CD4-positive, alpha-beta memory T cell (primary cell): ENCODE measurements at regions not wholly inside any gene's neighbourhood (a gene's known extent, or its start where the extent isn't known, plus 50 kb on each side); places are given as distances from the start of the nearest gene placed in this dataset.
"Not testable (repeated sequence)": the region's sequence is repeated elsewhere in the genome, so short reads cannot be mapped to it uniquely, and the experiment has no call there.

Source experiments
- CTCF ChIA-PET: fragments of 350-600 bp; sonication (Branson Sonifier 250); formaldehyde crosslinking; loops from one replicate; lab custom pipeline; 2021; ENCODE audit warnings: inconsistent platforms; ENCODE audit not compliant: partially characterized antibody; lab: Charles Lee
- POLR2A ChIA-PET: fragments of 350-600 bp; sonication (Branson Sonifier 250); formaldehyde crosslinking; loops from one replicate; lab custom pipeline; 2021; ENCODE audit not compliant: partially characterized antibody; lab: Charles Lee
- DNase-seq, 5 donors: peaks; one replicate each; pipeline versions ENCODE4 v3.0.0 to v3.0.0-alpha.2; 2020 to 2022; ENCODE audit warnings: mixed read lengths in 1 of 5
- H3K27ac ChIP-seq: one replicate; pipeline ENCODE4 v1.7.0; 2013; ENCODE audit warnings: low read depth, low read length
- H3K27me3 ChIP-seq: 2 replicates; pipeline ENCODE4 v1.7.0; 2013; ENCODE audit warnings: mild to moderate bottlenecking, low read length, moderate library complexity; ENCODE audit not compliant: insufficient read depth
- H3K36me3 ChIP-seq: 2 replicates; pipeline ENCODE4 v1.7.0; 2013; ENCODE audit warnings: mild to moderate bottlenecking, low read length, moderate library complexity; ENCODE audit not compliant: insufficient read depth
- H3K4me1 ChIP-seq: 2 replicates; pipeline ENCODE4 v1.7.0; 2013; ENCODE audit warnings: mild to moderate bottlenecking, low read length, moderate library complexity; ENCODE audit not compliant: insufficient read depth
- H3K4me3 ChIP-seq, 2 donors: one replicate each; pipeline ENCODE4 v1.7.0; 2013; ENCODE audit warnings: low read length in 2 of 2, mild to moderate bottlenecking in 1 of 2
- H3K9me3 ChIP-seq, 2 donors: one replicate each; pipeline ENCODE4 v1.7.0; 2013; ENCODE audit warnings: low read length in 2 of 2, control low read depth in 1 of 2; ENCODE audit not compliant: control insufficient read depth in 1 of 2
- H3K27ac Mint-ChIP-seq, 7 donors: one replicate each; pipeline ENCODE4 v1.8.0; 2020 to 2021; ENCODE audit warnings: mixed read lengths in 7 of 7, mild to moderate bottlenecking in 6 of 7, inconsistent platforms in 3 of 7, moderate library complexity in 3 of 7
- H3K27me3 Mint-ChIP-seq, 2 donors: one replicate each; pipeline ENCODE4 v1.8.0; 2020 to 2021; ENCODE audit warnings: mixed read lengths in 2 of 2
- H3K36me3 Mint-ChIP-seq, 2 donors: one replicate each; pipeline ENCODE4 v1.8.0; 2020 to 2021; ENCODE audit warnings: mixed read lengths in 2 of 2, inconsistent platforms in 1 of 2, mild to moderate bottlenecking in 1 of 2
- H3K4me1 Mint-ChIP-seq, 4 donors: one replicate each; pipeline ENCODE4 v1.8.0; 2020 to 2021; ENCODE audit warnings: mixed read lengths in 4 of 4, mild to moderate bottlenecking in 1 of 4
- H3K4me3 Mint-ChIP-seq, 8 donors: one replicate each; pipeline ENCODE4 v1.8.0; 2020 to 2021; ENCODE audit warnings: mixed read lengths in 8 of 8, mild to moderate bottlenecking in 7 of 8, moderate library complexity in 6 of 8, inconsistent platforms in 3 of 8
- H3K9me3 Mint-ChIP-seq, 8 donors: one replicate each; pipeline ENCODE4 v1.8.0; 2020 to 2021; ENCODE audit warnings: mixed read lengths in 8 of 8, mild to moderate bottlenecking in 5 of 8, inconsistent platforms in 3 of 8, moderate library complexity in 1 of 8
- intact Hi-C: fragments of 100-400 bp; cut with micrococcal nuclease; formaldehyde crosslinking; loops from one replicate; pipeline ENCODE4 v1.15.1; 2023

- H3K36me3 Mint-ChIP-seq, H3K4me1 Mint-ChIP-seq, H3K4me3 ChIP-seq, H3K9me3 ChIP-seq, H3K4me1 ChIP-seq, H3K27ac ChIP-seq, DNase-seq, POLR2A ChIA-PET, H3K36me3 ChIP-seq, H3K4me3 Mint-ChIP-seq, H3K27me3 ChIP-seq, intact Hi-C loops, H3K27me3 Mint-ChIP-seq, H3K27ac Mint-ChIP-seq: not testable (repeated sequence)
- peaks cover 0 to 44% (median 34%) of the 10 kb centered on the region in 8 donors for H3K9me3 Mint-ChIP-seq
- CTCF ChIA-PET = interaction anchor here (0.7 kb wide), 1 partner anchor 1244 kb away, joined by 3 read pairs; no protein-coding TSS in a partner anchor
Measured at GRCh38 chr19:13676967-13677366, 87.4 kb upstream of the MRI1 start.

- H3K4me3 ChIP-seq, H3K36me3 ChIP-seq, H3K4me1 ChIP-seq, H3K4me3 Mint-ChIP-seq, H3K27me3 ChIP-seq, H3K36me3 Mint-ChIP-seq, H3K9me3 ChIP-seq, H3K27ac ChIP-seq, H3K4me1 Mint-ChIP-seq, CTCF ChIA-PET, POLR2A ChIA-PET, H3K27me3 Mint-ChIP-seq, intact Hi-C loops: not testable (repeated sequence)
- DNase-seq = peak; percentile 9 to 57 (median 19)
- Mint-ChIP-seq H3K9me3 (peaks cover 0 to 14% (median 7%) of the 10 kb centered on the region in 8 donors), H3K27ac (peak overlapping the region in 1 of 7 donors; percentile 42)
Measured at GRCh38 chr19:13672480-13673175, 91.7 kb upstream of the MRI1 start.

GRCh38 chr19:13670846-13671245 lies 93.5 kb upstream of the MRI1 start:
- no peak for DNase-seq
- Mint-ChIP-seq H3K4me1 (no peaks in the 10 kb centered on the region), H3K27me3 (peaks cover 1 to 3% of the 10 kb centered on the region in 2 donors), H3K4me3 (no peak overlapping the region), H3K36me3 (no peaks in the 10 kb centered on the region), H3K27ac (no peak overlapping the region), H3K9me3 (peaks cover 0 to 7% (median 4%) of the 10 kb centered on the region in 8 donors)
- POLR2A ChIA-PET = no interaction called here
- Histone ChIP-seq H3K4me3 (no peak overlapping the region), H3K9me3 (no peaks in the 10 kb centered on the region), H3K36me3 (no peaks in the 10 kb centered on the region), H3K27ac (no peak overlapping the region), H3K27me3 (no peaks in the 10 kb centered on the region), H3K4me1 (no peaks in the 10 kb centered on the region)
- intact Hi-C loops = no loop called here
- CTCF ChIA-PET = no interaction called here

GRCh38 chr19:13669780-13670355 lies 94.5 kb upstream of the MRI1 start:
- Mint-ChIP-seq H3K27ac (no peak overlapping the region), H3K27me3 (peaks cover 1 to 5% of the 10 kb centered on the region in 2 donors), H3K36me3 (no peaks in the 10 kb centered on the region), H3K9me3 (peaks cover 0 to 7% (median 4%) of the 10 kb centered on the region in 8 donors), H3K4me1 (no peaks in the 10 kb centered on the region), H3K4me3 (no peak overlapping the region)
- DNase-seq = no peak
- Histone ChIP-seq H3K36me3 (no peaks in the 10 kb centered on the region), H3K27me3 (no peaks in the 10 kb centered on the region), H3K9me3 (no peaks in the 10 kb centered on the region), H3K27ac (no peak overlapping the region), H3K4me3 (no peak overlapping the region), H3K4me1 (no peaks in the 10 kb centered on the region)
- intact Hi-C loops = no loop called here
- POLR2A ChIA-PET = no interaction called here
- CTCF ChIA-PET = interaction anchor here (0.8 kb wide), 1 partner anchor 10 kb away, joined by 6 read pairs; no protein-coding TSS in a partner anchor

- H3K9me3 Mint-ChIP-seq = peaks cover 0 to 7% (median 3%) of the 10 kb centered on the region in 8 donors
- no peak overlapping the region for H3K4me3 Mint-ChIP-seq
- Histone ChIP-seq H3K4me1 (no peaks in the 10 kb centered on the region), H3K36me3 (no peaks in the 10 kb centered on the region), H3K4me3 (no peak overlapping the region), H3K27ac (no peak overlapping the region), H3K27me3 (no peaks in the 10 kb centered on the region), H3K9me3 (no peaks in the 10 kb centered on the region)
- no peak for DNase-seq
- H3K36me3 Mint-ChIP-seq = no peaks in the 10 kb centered on the region
- peaks cover 1 to 5% of the 10 kb centered on the region in 2 donors for H3K27me3 Mint-ChIP-seq
- ChIA-PET CTCF (no interaction called here), POLR2A (no interaction called here)
- H3K27ac Mint-ChIP-seq = no peak overlapping the region
- intact Hi-C loops = no loop called here
- no peaks in the 10 kb centered on the region for H3K4me1 Mint-ChIP-seq
Measured at GRCh38 chr19:13668964-13669363, 95.4 kb upstream of the MRI1 start.

- Mint-ChIP-seq H3K4me3 (no peak overlapping the region), H3K36me3 (no peaks in the 10 kb centered on the region), H3K9me3 (peaks cover 0 to 3% (median 0%) of the 10 kb centered on the region in 8 donors), H3K27ac (no peak overlapping the region), H3K27me3 (peaks cover 1 to 5% of the 10 kb centered on the region in 2 donors), H3K4me1 (no peaks in the 10 kb centered on the region)
- Histone ChIP-seq H3K27me3 (no peaks in the 10 kb centered on the region), H3K4me3 (no peak overlapping the region), H3K4me1 (no peaks in the 10 kb centered on the region), H3K27ac (no peak overlapping the region), H3K9me3 (no peaks in the 10 kb centered on the region), H3K36me3 (no peaks in the 10 kb centered on the region)
- ChIA-PET CTCF (no interaction called here), POLR2A (no interaction called here)
- no peak for DNase-seq
- intact Hi-C loops = no loop called here
Measured at GRCh38 chr19:13666165-13666564, 98.2 kb upstream of the MRI1 start.

- Mint-ChIP-seq H3K36me3 (no peaks in the 10 kb centered on the region), H3K9me3 (peaks cover 0 to 1% (median 0%) of the 10 kb centered on the region in 8 donors), H3K4me1 (no peaks in the 10 kb centered on the region), H3K4me3 (no peak overlapping the region), H3K27me3 (peaks cover 1 to 4% of the 10 kb centered on the region in 2 donors), H3K27ac (no peak overlapping the region)
- intact Hi-C loops = no loop called here
- CTCF ChIA-PET = no interaction called here
- Histone ChIP-seq H3K9me3 (no peaks in the 10 kb centered on the region), H3K27me3 (no peaks in the 10 kb centered on the region), H3K4me1 (no peaks in the 10 kb centered on the region), H3K36me3 (no peaks in the 10 kb centered on the region), H3K27ac (no peak overlapping the region), H3K4me3 (no peak overlapping the region)
- POLR2A ChIA-PET = no interaction called here
- DNase-seq = no peak
Measured at GRCh38 chr19:13665125-13665905, 99.0 kb upstream of the MRI1 start.
